ENCODE measurements at regions not wholly inside any gene's neighbourhood (a gene's known extent, or its start where the extent isn't known, plus 50 kb on each side); places are given as distances from the start of the nearest gene placed in this dataset.

- no peak for TF ChIP-seq CTCF (IDR thresholded peaks at IDR 0.05; ENCODE audit: extremely low read depth in 1 of 2, insufficient read depth in 1 of 2, low read depth in 1 of 2, low read length in 2 of 2)
- TF ChIP-seq EZH2 (IDR thresholded peaks at IDR 0.05; ENCODE audit: borderline replicate concordance, low read depth, low read length, severe bottlenecking), result no peak
- no peak for TF ChIP-seq MAX (IDR thresholded peaks at IDR 0.05; ENCODE audit: insufficient read depth, insufficient read length)
- no peak for TF ChIP-seq POLR2AphosphoS5 (IDR thresholded peaks at IDR 0.05; ENCODE audit: insufficient read depth, low read depth, low read length)
- TF ChIP-seq POLR2A (IDR thresholded peaks at IDR 0.05; ENCODE audit: low read depth, low read length), result no peak
- no peak for TF ChIP-seq JUN (IDR thresholded peaks at IDR 0.05; ENCODE audit: borderline replicate concordance, insufficient read depth, insufficient read length, low read depth)
- TF ChIP-seq GATA2 (IDR thresholded peaks at IDR 0.05; ENCODE audit: insufficient read depth, insufficient read length, low read depth, low read length), result no peak
- TF ChIP-seq FOS (IDR thresholded peaks at IDR 0.05; ENCODE audit: borderline replicate concordance, insufficient read depth, low read length), result no peak
- no peak for TF ChIP-seq MYC (IDR thresholded peaks at IDR 0.05; ENCODE audit: low read depth, low read length)
- peaks cover 4% of the 10 kb centered on the region for H3K9me3 ChIP-seq (replicated peaks; ENCODE audit: control insufficient read depth, insufficient read depth, low read length)
- no peak overlapping the region for H2AFZ ChIP-seq (ENCODE audit: low read depth, low read length)
- H3K27ac ChIP-seq (ENCODE audit: insufficient read depth, low read depth, low read length), result no peak overlapping the region
- POLR2A ChIA-PET, result no interaction called here
- intact Hi-C loops (cut with micrococcal nuclease) (loop anchor here (10.0 kb wide), 1 partner anchor 435 kb away; the partner anchor contains the start of gene KCNS3), dilution Hi-C loops (cut with MboI; ENCODE audit: extremely low pct_ligation_motif_present, low sequenced_read_pairs) (no loop called here)
- H4K20me1 ChIP-seq (replicated peaks; ENCODE audit: control insufficient read depth, extremely low read depth, insufficient read depth, low read length), result no peaks in the 10 kb centered on the region
- H3K4me1 ChIP-seq (ENCODE audit: control insufficient read depth, extremely low read depth, insufficient read depth, low read length), result no peaks in the 10 kb centered on the region
- no peak overlapping the region for H3K9ac ChIP-seq (replicated peaks; ENCODE audit: extremely low read depth, insufficient read depth, low read length)
- FAIRE-seq, result no peak
- no peaks in the 10 kb centered on the region for H3K27me3 ChIP-seq (ENCODE audit: control insufficient read depth in 2 of 2, insufficient read depth in 2 of 2, low read length in 2 of 2)
- DNase-seq (ENCODE audit: low read depth, low spot score), result no peak
- peaks cover 2% of the 10 kb centered on the region for H3K9me1 ChIP-seq (replicated peaks; ENCODE audit: control insufficient read depth, extremely low read depth, insufficient read depth, low read length)
- peaks cover 35% of the 10 kb centered on the region for H3K79me2 ChIP-seq (ENCODE audit: control insufficient read depth, insufficient read depth, low read length)
- CTCF ChIA-PET, result interaction anchor here (1.0 kb wide), 1 partner anchor 9 kb away, joined by 3 read pairs; no protein-coding TSS in a partner anchor
- peaks cover 0 to 15% of the 10 kb centered on the region in 2 experiments for H3K36me3 ChIP-seq (ENCODE audit: control insufficient read depth in 2 of 2, extremely low read depth in 1 of 2, insufficient read depth in 2 of 2, low read length in 2 of 2)
- no TSS peak for BruUV-seq (replicated peaks)
- H3K4me2 ChIP-seq (ENCODE audit: insufficient read depth, low read length), result no peak overlapping the region
- H3K4me3 ChIP-seq (replicated peaks in 1 of 3; ENCODE audit: insufficient read depth in 1 of 3, low read depth in 1 of 3, low read length in 3 of 3), result no peak overlapping the region
These were observed 250.8 kb downstream of the RDH14 start for GRCh38 chr2:18309627-18310026.

All from endothelial cell of umbilical vein (primary cell).